Gastroesophageal sphincter (tissue), 3 donors: ENCODE measurements at regions not wholly inside any gene's neighbourhood (a gene's known extent, or its start where the extent isn't known, plus 50 kb on each side); places are given as distances from the start of the nearest gene placed in this dataset.

ENCODE experiments used
- EP300 ChIP-seq: sonication (generic); formaldehyde crosslinking; IDR thresholded peaks from one replicate; pipeline ENCODE4 v1.6.1; 2017; ENCODE audit warnings: antibody characterized with exemption, mild to moderate bottlenecking
- POLR2A ChIP-seq, 2 donors: fragments of 450-650 bp; IDR thresholded peaks; one replicate each; pipeline ENCODE4 v1.6.1; 2017; ENCODE audit warnings: antibody characterized with exemption in 2 of 2, mild to moderate bottlenecking in 2 of 2, moderate library complexity in 1 of 2
- POLR2AphosphoS5 ChIP-seq: sonication (generic); formaldehyde crosslinking; IDR thresholded peaks from one replicate; pipeline ENCODE4 v1.6.1; 2017; ENCODE audit warnings: antibody characterized with exemption
- TF ChIP-seq, protein P1 (sequence below), 4 experiments: fragments of 200-600 bp in 2 of 4; fragments of 450-650 bp in 2 of 4; sonication (generic) in 1 of 4; IDR thresholded peaks; one replicate each; pipeline ENCODE4 v1.5.1; 2017 to 2019; ENCODE audit warnings: antibody characterized with exemption in 4 of 4, mild to moderate bottlenecking in 2 of 4, moderate library complexity in 2 of 4

DNA sequence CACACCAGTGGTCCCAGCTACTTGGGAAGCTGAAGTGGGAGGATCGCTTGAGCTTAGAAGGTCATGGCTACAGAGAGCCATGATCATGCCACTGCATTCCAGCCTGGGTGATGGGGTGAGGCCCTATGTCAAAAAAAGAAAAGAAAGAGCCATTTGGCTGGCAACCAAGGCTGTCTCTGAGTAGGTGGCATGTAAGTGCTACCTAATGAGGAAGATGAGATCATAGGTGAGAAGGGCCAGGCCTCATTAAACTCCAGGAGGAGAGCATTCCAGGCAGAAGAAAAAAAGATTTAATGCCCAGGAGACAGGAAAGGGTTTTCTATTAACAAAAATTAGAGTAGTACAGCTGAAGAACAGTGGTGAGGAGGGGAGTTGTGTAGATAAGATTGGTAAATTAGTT is 103.4 kb upstream of the ZNF678 start:
- TF ChIP-seq EP300 = no peak
- TF ChIP-seq, protein P1, sequence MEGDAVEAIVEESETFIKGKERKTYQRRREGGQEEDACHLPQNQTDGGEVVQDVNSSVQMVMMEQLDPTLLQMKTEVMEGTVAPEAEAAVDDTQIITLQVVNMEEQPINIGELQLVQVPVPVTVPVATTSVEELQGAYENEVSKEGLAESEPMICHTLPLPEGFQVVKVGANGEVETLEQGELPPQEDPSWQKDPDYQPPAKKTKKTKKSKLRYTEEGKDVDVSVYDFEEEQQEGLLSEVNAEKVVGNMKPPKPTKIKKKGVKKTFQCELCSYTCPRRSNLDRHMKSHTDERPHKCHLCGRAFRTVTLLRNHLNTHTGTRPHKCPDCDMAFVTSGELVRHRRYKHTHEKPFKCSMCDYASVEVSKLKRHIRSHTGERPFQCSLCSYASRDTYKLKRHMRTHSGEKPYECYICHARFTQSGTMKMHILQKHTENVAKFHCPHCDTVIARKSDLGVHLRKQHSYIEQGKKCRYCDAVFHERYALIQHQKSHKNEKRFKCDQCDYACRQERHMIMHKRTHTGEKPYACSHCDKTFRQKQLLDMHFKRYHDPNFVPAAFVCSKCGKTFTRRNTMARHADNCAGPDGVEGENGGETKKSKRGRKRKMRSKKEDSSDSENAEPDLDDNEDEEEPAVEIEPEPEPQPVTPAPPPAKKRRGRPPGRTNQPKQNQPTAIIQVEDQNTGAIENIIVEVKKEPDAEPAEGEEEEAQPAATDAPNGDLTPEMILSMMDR (IDR thresholded peaks at IDR 0.05) = no peak
- TF ChIP-seq POLR2A (IDR thresholded peaks at IDR 0.05) = no peak
- no peak for TF ChIP-seq POLR2AphosphoS5
